Loucy (cell line): ENCODE measurements at regions not wholly inside any gene's neighbourhood (a gene's known extent, or its start where the extent isn't known, plus 50 kb on each side); places are given as distances from the start of the nearest gene placed in this dataset.

Experiments
- EZH2phosphoT487 ChIP-seq: fragments of 200-600 bp; IDR thresholded peaks from 2 replicates; pipeline ENCODE4 v1.6.1; 2018; ENCODE audit warnings: antibody characterized with exemption, mild to moderate bottlenecking, moderate library complexity, borderline replicate concordance
- TF ChIP-seq, protein P1 (sequence below): fragments of 200-600 bp; sonication (generic); conservative IDR thresholded peaks from 2 replicates; pipeline ENCODE4 v1.5.1; 2014; ENCODE audit warnings: mild to moderate bottlenecking, antibody characterized with exemption, low read length

- TF ChIP-seq, protein P1, sequence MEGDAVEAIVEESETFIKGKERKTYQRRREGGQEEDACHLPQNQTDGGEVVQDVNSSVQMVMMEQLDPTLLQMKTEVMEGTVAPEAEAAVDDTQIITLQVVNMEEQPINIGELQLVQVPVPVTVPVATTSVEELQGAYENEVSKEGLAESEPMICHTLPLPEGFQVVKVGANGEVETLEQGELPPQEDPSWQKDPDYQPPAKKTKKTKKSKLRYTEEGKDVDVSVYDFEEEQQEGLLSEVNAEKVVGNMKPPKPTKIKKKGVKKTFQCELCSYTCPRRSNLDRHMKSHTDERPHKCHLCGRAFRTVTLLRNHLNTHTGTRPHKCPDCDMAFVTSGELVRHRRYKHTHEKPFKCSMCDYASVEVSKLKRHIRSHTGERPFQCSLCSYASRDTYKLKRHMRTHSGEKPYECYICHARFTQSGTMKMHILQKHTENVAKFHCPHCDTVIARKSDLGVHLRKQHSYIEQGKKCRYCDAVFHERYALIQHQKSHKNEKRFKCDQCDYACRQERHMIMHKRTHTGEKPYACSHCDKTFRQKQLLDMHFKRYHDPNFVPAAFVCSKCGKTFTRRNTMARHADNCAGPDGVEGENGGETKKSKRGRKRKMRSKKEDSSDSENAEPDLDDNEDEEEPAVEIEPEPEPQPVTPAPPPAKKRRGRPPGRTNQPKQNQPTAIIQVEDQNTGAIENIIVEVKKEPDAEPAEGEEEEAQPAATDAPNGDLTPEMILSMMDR = no peak
- no peak for TF ChIP-seq EZH2phosphoT487
Observed at GRCh38 chr15:70212963-70213315, 115.2 kb upstream of the TLE3 start.
